ENCODE measurements at regions not wholly inside any gene's neighbourhood (a gene's known extent, or its start where the extent isn't known, plus 50 kb on each side); places are given as distances from the start of the nearest gene placed in this dataset.

DNA sequence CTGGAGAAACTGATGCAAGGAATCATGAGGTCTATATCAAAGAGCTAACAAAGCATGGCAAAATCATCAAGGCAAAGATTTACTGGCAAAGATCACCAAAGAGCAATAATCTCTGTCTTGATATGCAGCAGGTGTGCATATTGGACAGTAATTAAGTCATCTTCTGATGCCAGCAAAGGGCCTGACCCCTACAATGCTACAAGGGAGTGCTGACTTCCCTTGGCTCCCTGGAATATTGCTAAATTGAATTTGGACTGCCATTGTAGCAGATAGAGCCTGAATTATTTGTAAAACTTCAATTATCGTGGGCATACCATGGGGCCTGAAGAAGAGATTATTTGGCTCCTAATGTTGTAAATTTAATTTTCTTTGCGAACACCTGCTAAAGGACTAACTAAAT, 307.9 kb upstream of the SYT1 start:
- TF ChIP-seq SP1 (IDR thresholded peaks at IDR 0.05): no peak
- no peak for TF ChIP-seq ARNT (IDR thresholded peaks at IDR 0.05)

All from HEK293T (cell line).